Endothelial cell (in vitro differentiated cells): ENCODE measurements at regions not wholly inside any gene's neighbourhood (a gene's known extent, or its start where the extent isn't known, plus 50 kb on each side); places are given as distances from the start of the nearest gene placed in this dataset.

Experiments used
- DNase-seq: peaks from one replicate; pipeline ENCODE4 v3.0.0; 2021; ENCODE audit warnings: low spot score
- H3K27ac Mint-ChIP-seq: one replicate; pipeline ENCODE4 v1.8.0; 2021; ENCODE audit warnings: mixed read lengths, inconsistent platforms; ENCODE audit not compliant: unreplicated experiment
- H3K27me3 Mint-ChIP-seq: one replicate; pipeline ENCODE4 v1.8.0; 2021; ENCODE audit warnings: mild to moderate bottlenecking, moderate library complexity, mixed read lengths, inconsistent platforms; ENCODE audit not compliant: unreplicated experiment
- H3K36me3 Mint-ChIP-seq: one replicate; pipeline ENCODE4 v1.8.0; 2021; ENCODE audit warnings: mild to moderate bottlenecking, low read depth, mixed read lengths, inconsistent platforms; ENCODE audit not compliant: unreplicated experiment
- H3K4me1 Mint-ChIP-seq: one replicate; pipeline ENCODE4 v1.8.0; 2021; ENCODE audit warnings: mild to moderate bottlenecking, mixed read lengths, inconsistent platforms; ENCODE audit not compliant: unreplicated experiment
- H3K4me3 Mint-ChIP-seq: one replicate; pipeline ENCODE4 v1.8.0; 2021; ENCODE audit warnings: mild to moderate bottlenecking, mixed read lengths, inconsistent platforms; ENCODE audit not compliant: unreplicated experiment
- H3K9me3 Mint-ChIP-seq: one replicate; pipeline ENCODE4 v1.8.0; 2021; ENCODE audit warnings: mixed read lengths, inconsistent platforms; ENCODE audit not compliant: unreplicated experiment
- CTCF ChIP-seq: fragments of 200-600 bp; sonication (generic); IDR thresholded peaks from one replicate; pipeline ENCODE4 v1.5.0; 2021; ENCODE audit warnings: antibody characterized with exemption; ENCODE audit not compliant: unreplicated experiment

GRCh38 chr6:131353876-131354275, 218.6 kb downstream of the AKAP7 start:
- peaks cover 3% of the 10 kb centered on the region for H3K27me3 Mint-ChIP-seq
- H3K9me3 Mint-ChIP-seq = no peaks in the 10 kb centered on the region
- no peak for DNase-seq
- no peak overlapping the region for H3K4me3 Mint-ChIP-seq
- no peak for TF ChIP-seq CTCF
- H3K27ac Mint-ChIP-seq = no peak overlapping the region
- H3K36me3 Mint-ChIP-seq = no peaks in the 10 kb centered on the region
- H3K4me1 Mint-ChIP-seq = peaks cover 3% of the 10 kb centered on the region

GRCh38 chr6:131354356-131354755, 218.7 kb upstream of the ARG1 start:
- no peak for TF ChIP-seq CTCF
- Mint-ChIP-seq H3K27me3 (peaks cover 3% of the 10 kb centered on the region), H3K27ac (no peak overlapping the region)

GRCh38 chr6:131356161-131356560, 216.9 kb upstream of the ARG1 start:
- no peak for DNase-seq
- H3K9me3 Mint-ChIP-seq = no peaks in the 10 kb centered on the region
- H3K27ac Mint-ChIP-seq = no peak overlapping the region
- no peaks in the 10 kb centered on the region for H3K36me3 Mint-ChIP-seq
- H3K4me1 Mint-ChIP-seq = peaks cover 3% of the 10 kb centered on the region
- peaks cover 3% of the 10 kb centered on the region for H3K27me3 Mint-ChIP-seq
- no peak overlapping the region for H3K4me3 Mint-ChIP-seq
- TF ChIP-seq CTCF = no peak

More at GRCh38 chr6:131354356-131354755, 218.7 kb upstream of the ARG1 start:
- DNase-seq = no peak
- Mint-ChIP-seq H3K36me3 (no peaks in the 10 kb centered on the region), H3K4me3 (no peak overlapping the region), H3K9me3 (no peaks in the 10 kb centered on the region), H3K4me1 (peaks cover 3% of the 10 kb centered on the region)

GRCh38 chr6:131357501-131357900, 215.5 kb upstream of the ARG1 start:
- no peaks in the 10 kb centered on the region for H3K9me3 Mint-ChIP-seq
- no peak for DNase-seq
- no peak overlapping the region for H3K27ac Mint-ChIP-seq
- peaks cover 3% of the 10 kb centered on the region for H3K4me1 Mint-ChIP-seq
- no peaks in the 10 kb centered on the region for H3K36me3 Mint-ChIP-seq
- no peak for TF ChIP-seq CTCF
- H3K4me3 Mint-ChIP-seq = no peak overlapping the region
- peaks cover 3% of the 10 kb centered on the region for H3K27me3 Mint-ChIP-seq

- Mint-ChIP-seq H3K27me3 (no peaks in the 10 kb centered on the region), H3K9me3 (no peaks in the 10 kb centered on the region), H3K36me3 (no peaks in the 10 kb centered on the region), H3K27ac (no peak overlapping the region), H3K4me3 (no peak overlapping the region), H3K4me1 (peaks cover 5% of the 10 kb centered on the region)
- no peak for TF ChIP-seq CTCF
- DNase-seq = no peak
Measured at GRCh38 chr6:131362070-131362469, 211.0 kb upstream of the ARG1 start.
